Body of pancreas (tissue), 4 donors: ENCODE measurements at regions not wholly inside any gene's neighbourhood (a gene's known extent, or its start where the extent isn't known, plus 50 kb on each side); places are given as distances from the start of the nearest gene placed in this dataset.

Experiments used
- CTCF ChIP-seq, 7 experiments: fragments of 450-650 bp in 4 of 7; fragments of 200-600 bp in 3 of 7; sonication (generic) in 3 of 7; IDR thresholded peaks; one replicate each; pipeline ENCODE4 v1.5.1; 2016 to 2019; ENCODE audit warnings: antibody characterized with exemption in 7 of 7
- POLR2A ChIP-seq, 3 donors: fragments of 450-650 bp; IDR thresholded peaks; one replicate each; pipeline ENCODE4 v1.6.1; 2016; ENCODE audit warnings: antibody characterized with exemption in 3 of 3, mild to moderate bottlenecking in 2 of 3

- TF ChIP-seq POLR2A (IDR thresholded peaks at IDR 0.05), result no peak
- no peak for TF ChIP-seq CTCF (IDR thresholded peaks at IDR 0.05)
Observed at GRCh38 chr20:6898928-6899327, 131.4 kb downstream of the BMP2 start.
